Motor neuron (in vitro differentiated cells): ENCODE measurements at regions not wholly inside any gene's neighbourhood (a gene's known extent, or its start where the extent isn't known, plus 50 kb on each side); places are given as distances from the start of the nearest gene placed in this dataset.
"Not testable (repeated sequence)": the region's sequence is repeated elsewhere in the genome, so short reads cannot be mapped to it uniquely, and the experiment has no call there.

Experiments
- ATAC-seq, 8 experiments: fragments of 200-7000 bp; cut with Tn5 transposase; replicated peaks in 6 of 8; 2 replicates each; pipeline ENCODE4 v1.8.0; 2021; ENCODE audit warnings: mild to moderate bottlenecking in 8 of 8, moderate library complexity in 8 of 8
- H3K27ac ChIP-seq, 2 donors: fragments of 250-450 bp; sonication (Bioruptor Pico); 2 replicates each; pipeline ENCODE4 v1.9.0; 2021; ENCODE audit warnings: antibody characterized with exemption in 2 of 2, mild to moderate bottlenecking in 2 of 2, moderate library complexity in 1 of 2
- H3K4me1 ChIP-seq, 2 donors: fragments of 250-450 bp; sonication (Bioruptor Pico); replicated peaks in 1 of 2; 2 replicates each; pipeline ENCODE4 v1.6.1; 2021; ENCODE audit warnings: antibody characterized with exemption in 2 of 2, mild to moderate bottlenecking in 2 of 2, moderate library complexity in 1 of 2
- H3K4me3 ChIP-seq, 5 donors: fragments of 250-450 bp; sonication (Bioruptor Pico); 2 replicates each; pipeline ENCODE4 v1.9.0; 2021; ENCODE audit warnings: antibody characterized with exemption in 5 of 5, mild to moderate bottlenecking in 5 of 5, moderate library complexity in 4 of 5
- WGBS, 10 experiments: fragments of 450-650 bp; shearing (Covaris generic); methylation state at CpG; one replicate each; pipeline ENCODE4 v1.0.0; 2022; 5-methylcytosine and 5-hydroxymethylcytosine counted together
- in situ Hi-C, 9 experiments: fragments of 400-800 bp; cut with MboI; loops; one replicate each; pipeline ENCODE4 v1.15.0; 2021; ENCODE audit warnings: low sequenced_read_pairs in 9 of 9, low pct_unique_long_range_greater_than_20kb in 2 of 9; ENCODE audit not compliant: unreplicated experiment in 9 of 9

DNA sequence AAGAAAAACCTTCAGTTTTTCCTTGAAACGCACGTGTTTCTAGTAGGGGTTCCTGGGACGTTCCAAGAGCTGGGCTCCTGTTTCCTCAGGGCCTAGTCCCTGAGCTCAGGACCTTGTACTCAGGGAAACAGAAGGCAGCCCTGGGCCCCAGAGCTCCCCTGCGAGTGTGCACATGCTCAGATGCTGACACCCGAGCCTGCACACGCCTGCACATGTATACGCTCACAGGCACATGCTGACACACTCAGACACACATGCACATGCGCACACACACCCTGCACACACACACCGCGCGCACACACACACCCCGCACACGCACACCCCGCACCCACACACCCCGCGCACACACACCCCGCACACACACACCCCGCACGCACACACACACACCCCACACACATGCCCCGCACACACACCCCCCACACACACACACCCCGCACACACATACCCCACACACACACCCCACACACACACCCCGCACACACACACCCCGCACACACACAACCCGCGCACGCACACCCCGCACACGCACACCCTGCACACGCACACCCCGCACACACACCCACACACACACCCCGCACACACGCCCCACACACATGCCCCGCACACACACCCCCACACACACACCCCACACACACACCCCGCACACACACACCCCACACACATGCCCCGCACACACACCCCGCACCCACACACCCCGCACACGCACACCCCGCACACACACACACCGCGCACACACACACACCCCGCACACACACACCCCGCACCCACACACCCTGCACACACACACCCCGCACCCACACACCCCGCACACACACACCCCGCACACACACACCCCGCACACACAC is 52.2 kb downstream of the CALML3 start:
- peaks cover 4 to 13% of the 10 kb centered on the region in 2 donors for H3K4me1 ChIP-seq
- peak in 4 of 8 experiments; percentile 22 to 55 (median 33) for ATAC-seq
- 20 to 58% methylated on average over 1 to 6 of the region's 47 CpGs; no CpG with 5 or more reads in 8 of the 10 experiments for WGBS, 10 experiments
- H3K4me3 ChIP-seq = no peak overlapping the region
- H3K27ac ChIP-seq = no peak overlapping the region
- in situ Hi-C loops = no loop called here

DNA sequence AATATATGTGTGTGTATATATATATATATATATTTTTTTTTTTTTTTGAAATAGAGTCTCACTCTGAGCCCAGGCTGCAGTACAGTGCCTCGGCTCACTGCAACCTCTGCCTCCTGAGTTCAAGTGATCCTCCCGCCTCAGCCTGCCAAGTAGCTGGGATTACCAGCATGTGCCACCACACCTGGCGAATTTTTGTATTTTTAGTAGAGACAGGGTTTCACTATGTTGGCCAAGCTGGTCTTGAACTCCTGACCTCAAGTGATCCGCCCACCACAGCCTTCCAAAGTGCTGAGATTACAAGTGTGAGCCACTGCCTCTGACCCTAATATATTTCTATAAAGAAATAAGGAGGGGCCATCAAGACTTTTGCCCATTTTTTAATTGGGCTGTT is 55.3 kb downstream of the CALML3 start:
- peaks cover 13 to 14% of the 10 kb centered on the region in 2 donors for H3K4me1 ChIP-seq
- H3K27ac ChIP-seq, H3K4me3 ChIP-seq, in situ Hi-C loops, ATAC-seq: not testable (repeated sequence)
- WGBS, 10 experiments = 0 to 100% (median 82%) methylated on average over 1 to 4 of the region's 4 CpGs; no CpG with 5 or more reads in 2 of the 10 experiments

DNA sequence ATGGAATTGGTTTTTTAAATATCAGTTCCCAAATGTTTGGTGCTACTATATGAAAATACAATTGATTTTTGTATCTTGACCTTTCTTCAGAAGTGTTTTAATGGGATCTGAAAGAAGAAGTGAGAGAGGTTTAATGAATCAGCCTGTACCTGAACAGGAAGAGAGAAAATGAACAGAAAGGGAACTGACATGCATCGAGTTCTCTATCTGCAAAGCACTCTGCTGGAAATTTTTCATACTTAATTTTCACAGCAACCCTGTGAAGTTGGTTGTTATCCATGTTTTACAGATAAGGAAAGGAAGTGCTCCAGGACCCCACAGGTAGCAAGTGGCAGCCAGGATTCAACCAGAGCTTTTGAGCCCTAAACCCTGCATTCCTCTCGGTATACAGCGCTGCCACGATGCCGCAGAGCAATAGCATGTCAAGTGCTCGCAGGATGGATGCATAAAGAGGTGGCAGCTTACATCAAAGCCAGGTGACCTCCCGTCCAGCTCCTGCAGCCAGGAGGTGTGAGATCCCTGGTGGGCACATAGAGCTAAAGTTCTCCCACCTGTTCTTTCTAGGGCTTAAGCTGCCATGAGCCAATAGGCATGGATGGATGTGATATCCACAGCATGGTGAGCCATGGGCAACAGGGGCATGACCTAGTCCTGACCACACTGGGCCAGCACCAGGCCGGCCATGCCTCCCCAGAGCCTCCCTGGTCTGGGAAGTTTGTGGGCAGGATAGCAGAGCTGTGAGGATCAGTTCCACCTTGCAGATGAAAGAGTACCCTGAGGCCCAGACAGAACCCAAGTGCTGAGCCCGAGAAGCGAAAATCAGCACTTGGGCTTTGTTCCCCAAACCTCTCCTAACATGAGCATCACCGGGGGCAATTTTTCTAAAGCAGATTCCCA is 57.2 kb downstream of the CALML3 start:
- in situ Hi-C loops = no loop called here
- Histone ChIP-seq H3K27ac (no peak overlapping the region), H3K4me1 (peaks cover 9 to 16% of the 10 kb centered on the region in 2 donors), H3K4me3 (no peak overlapping the region)
- no peak for ATAC-seq
- WGBS, 10 experiments = 56 to 100% (median 90%) methylated on average over 1 to 10 of the region's 11 CpGs

DNA sequence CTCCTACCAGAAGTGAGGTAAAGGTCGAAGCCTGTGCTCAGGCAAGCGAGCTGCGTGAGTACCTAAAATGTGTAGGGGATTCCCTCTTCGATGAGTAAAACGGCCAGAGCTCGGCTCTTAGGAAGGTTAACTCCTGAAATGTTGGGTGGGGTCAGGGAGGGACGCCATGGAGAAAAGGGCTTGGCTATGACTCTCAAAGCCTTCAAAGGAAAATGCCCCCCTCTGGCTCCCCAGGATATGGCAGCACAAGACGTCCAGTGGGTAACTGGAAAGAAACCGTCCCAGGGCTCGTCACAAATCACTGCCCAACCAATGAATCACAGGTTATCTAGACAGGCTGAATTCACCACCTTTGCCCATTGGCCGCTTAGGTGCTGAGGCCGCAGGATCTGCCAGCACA is 58.0 kb downstream of the CALML3 start:
- ATAC-seq = peak in 1 of 8 experiments; percentile 16
- H3K27ac ChIP-seq = no peak overlapping the region
- peaks cover 11 to 22% of the 10 kb centered on the region in 2 donors for H3K4me1 ChIP-seq
- in situ Hi-C loops = no loop called here
- H3K4me3 ChIP-seq = no peak overlapping the region
- 0 to 100% (median 92%) methylated on average over 1 to 9 of the region's 12 CpGs; no CpG with 5 or more reads in 2 of the 10 experiments for WGBS, 10 experiments

DNA sequence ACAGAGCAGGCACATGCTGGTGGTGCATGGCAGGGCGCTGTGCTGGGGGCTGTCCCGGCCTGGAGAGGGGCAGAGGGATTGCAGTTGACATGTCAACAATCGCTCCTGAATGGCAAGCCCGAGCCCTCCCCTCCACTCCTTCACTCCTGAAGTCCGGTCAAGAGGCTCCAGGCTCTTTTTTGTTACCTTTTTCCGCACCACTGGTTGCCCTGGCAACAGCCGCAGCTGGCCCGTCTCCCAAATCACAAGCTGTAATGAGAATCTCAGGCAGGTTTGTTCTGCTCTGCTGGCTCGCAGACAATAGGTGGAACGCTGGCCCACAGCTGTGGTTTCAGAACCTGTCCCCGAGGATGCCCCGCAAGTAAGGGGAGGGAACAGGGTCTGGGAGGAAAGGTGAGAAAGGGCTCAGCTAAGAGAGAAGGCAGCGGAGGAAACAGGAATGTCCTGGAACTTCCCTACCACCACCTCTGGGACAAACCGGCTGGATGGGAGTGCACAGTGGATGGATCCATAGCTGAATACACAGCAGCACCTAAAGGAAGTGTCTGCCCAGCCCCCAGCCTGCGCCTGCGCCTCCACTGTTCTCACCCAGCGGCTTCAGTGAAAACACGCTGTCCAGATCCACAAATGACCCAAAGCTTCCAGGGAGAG is 58.9 kb downstream of the CALML3 start:
- H3K27ac ChIP-seq = peak overlapping the region; percentile 8 to 22

DNA sequence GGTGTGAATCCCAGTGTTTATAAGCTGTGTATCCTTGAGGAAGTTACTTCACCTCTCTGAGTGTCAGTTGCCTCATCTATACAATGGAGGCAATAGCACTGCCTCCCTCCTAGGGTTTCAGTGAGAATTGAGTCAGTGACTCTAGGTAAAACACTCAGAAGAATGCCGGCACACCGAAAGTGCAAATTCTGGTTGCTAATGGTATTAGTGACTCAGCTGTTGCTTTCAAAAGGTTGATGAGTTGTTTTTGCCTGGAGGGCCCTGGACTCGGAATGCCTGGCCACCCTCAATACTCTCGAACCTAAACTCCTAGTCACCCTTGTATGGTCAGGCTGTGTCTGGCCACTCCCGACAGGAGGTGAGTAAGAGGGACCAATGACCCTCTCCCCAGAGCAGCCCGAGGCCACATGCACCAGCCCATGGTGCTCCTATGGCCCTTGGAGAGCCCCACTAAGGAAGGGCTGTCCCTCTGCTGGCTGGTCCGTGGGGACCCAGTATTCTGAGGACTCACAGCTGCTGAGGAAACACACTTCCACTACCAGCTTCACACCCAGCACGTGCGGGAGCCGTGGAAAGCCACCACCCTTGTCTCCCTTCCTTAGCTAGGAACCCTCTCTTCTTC is 60.2 kb downstream of the CALML3 start:
- WGBS, 10 experiments = 0 to 100% (median 90%) methylated on average over 1 to 3 of the region's 10 CpGs; no CpG with 5 or more reads in 4 of the 10 experiments
- peak in 3 of 8 experiments; percentile 78 to 95 (median 94) for ATAC-seq
- Histone ChIP-seq H3K4me1 (peaks cover 11 to 22% of the 10 kb centered on the region in 2 donors), H3K27ac (no peak overlapping the region), H3K4me3 (no peak overlapping the region)
- in situ Hi-C loops = no loop called here

More for the DNA sequence above, 58.9 kb downstream of the CALML3 start:
- 16 to 93% (median 27%) methylated on average over 1 to 12 of the region's 18 CpGs; no CpG with 5 or more reads in 5 of the 10 experiments for WGBS, 10 experiments
- ATAC-seq = peak in 5 of 8 experiments; percentile 88 to 90 (median 89)
- Histone ChIP-seq H3K4me1 (peaks cover 11 to 22% of the 10 kb centered on the region in 2 donors), H3K4me3 (no peak overlapping the region)
- in situ Hi-C loops = no loop called here

DNA sequence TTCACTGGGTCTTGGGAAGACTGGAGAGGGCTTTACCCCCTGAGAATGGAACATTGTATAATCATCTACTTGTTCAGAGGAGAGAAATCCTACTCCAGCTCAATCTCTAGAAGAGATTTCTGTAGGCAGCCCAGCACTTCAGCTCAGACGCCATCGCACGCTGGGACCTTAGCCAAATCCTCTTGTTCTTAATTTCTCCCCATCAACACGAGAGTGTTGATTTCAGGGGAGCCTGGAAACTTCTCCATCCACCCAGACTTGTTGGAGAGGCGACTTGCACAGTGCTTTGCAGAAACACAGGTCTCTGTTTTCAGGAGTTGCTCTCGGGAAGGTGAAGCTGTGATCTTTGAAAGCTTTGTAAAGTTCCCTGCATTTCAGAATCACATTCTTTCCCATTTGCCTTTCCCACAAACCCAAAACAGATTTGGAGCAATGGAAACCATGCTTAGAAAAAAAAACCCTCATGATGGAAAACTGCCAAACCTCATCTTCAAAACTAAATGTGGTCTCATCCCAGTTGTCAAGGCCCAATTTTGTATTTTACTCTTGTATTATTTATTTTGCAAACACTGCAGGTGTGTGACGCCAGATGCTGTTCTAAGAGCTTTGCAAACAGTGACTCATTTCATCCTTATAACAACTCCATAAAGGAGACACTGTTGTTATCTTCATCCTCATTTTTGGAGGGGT is 60.9 kb downstream of the CALML3 start:
- Histone ChIP-seq H3K27ac (no peak overlapping the region), H3K4me1 (peaks cover 11 to 27% of the 10 kb centered on the region in 2 donors), H3K4me3 (no peak overlapping the region)
- 22 to 100% (median 81%) methylated on average over 1 to 7 of the region's 7 CpGs; no CpG with 5 or more reads in 1 of the 10 experiments for WGBS, 10 experiments
- ATAC-seq = no peak
- in situ Hi-C loops = no loop called here

DNA sequence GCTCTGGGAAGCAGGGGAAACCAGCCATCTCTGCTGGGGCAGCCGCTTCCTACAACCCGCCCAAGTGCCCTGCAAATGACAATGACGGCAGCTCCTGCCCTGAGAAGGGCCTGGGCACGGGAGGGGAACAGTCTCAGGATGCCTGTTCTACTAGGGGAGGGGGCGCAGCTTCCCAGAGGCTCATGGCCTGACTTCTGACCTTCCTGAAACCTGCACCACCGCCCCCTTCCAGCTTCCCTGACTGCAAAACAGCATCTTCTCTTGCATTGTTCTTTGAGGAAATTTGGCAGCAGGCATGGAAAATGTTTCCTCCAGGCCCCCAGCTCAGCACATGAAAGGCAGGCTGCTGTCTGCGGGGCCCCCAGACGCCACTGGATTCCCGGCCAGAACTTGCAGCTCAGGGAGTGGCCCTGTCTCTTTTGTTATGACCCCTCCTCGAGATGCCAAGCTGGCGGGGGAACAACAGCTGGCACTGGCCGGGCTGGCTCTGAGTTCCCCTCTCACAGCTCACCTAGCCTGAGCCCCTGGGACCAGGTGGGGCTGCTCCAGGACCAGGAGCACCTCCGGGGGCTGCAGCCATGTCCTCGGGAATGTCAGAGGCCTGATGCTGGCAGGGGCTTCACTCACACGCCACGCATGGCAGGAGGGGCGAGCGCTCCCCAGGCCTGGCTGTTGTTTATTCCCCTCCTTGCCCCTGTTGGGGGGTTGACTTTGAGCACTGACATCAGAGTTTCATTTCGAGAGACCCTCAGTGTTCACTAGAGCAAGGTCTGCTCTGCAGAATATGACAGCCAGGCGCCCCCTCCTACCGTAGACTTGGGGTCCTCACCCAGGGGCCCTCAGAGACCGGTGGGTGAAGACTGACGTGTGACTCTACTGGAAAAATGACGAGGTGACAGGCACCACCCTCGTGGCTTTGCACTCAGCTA is 62.7 kb downstream of the CALML3 start:
- in situ Hi-C loops = no loop called here
- Histone ChIP-seq H3K4me1 (peaks cover 11 to 34% of the 10 kb centered on the region in 2 donors), H3K4me3 (no peak overlapping the region), H3K27ac (no peak overlapping the region)
- WGBS, 10 experiments = 49 to 88% (median 80%) methylated on average over 1 to 10 of the region's 25 CpGs; no CpG with 5 or more reads in 1 of the 10 experiments
- ATAC-seq = no peak

DNA sequence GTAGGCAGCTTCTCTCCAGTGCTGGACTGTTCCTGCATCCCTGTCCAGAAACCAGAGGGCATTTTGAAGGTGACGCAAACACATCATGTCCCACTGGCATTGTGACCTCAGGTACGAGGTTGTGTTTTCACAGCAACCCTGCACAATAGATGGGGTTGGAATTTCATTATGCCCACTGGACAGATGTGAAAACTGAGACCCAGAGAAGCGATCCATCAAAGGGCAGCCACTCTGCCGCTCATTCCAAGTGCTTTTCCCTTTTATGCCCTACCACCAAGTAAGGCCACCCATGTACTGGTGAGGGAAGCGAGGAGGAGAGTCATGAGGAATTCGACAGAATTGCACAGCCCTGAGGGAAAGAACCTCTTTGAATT is 63.3 kb downstream of the CALML3 start:
- 40 to 100% (median 82%) methylated on average over 1 to 3 of the region's 6 CpGs; no CpG with 5 or more reads in 2 of the 10 experiments for WGBS, 10 experiments
- peaks cover 11 to 34% of the 10 kb centered on the region in 2 donors for H3K4me1 ChIP-seq
- no peak for ATAC-seq
- H3K4me3 ChIP-seq = no peak overlapping the region
- in situ Hi-C loops = no loop called here
- no peak overlapping the region for H3K27ac ChIP-seq

DNA sequence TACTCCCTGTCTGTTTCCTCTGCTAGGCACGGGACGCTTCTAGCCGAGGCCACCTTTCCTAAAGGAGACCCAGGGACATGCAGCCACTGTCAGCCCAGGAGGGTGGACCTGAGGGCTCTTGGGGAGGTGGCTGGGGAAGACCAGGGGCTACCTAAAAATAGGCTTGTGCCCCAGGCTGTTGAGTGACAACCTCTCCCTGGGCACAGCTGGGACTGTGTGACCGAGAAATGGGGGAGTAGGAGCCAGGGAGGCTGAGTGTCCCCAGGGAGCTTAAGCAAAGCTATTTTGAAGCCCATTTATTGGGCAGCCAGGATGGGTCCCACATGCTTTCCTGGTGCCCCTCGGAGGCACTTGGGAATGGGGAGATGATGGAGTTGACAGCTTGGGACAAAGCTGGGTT is 63.8 kb downstream of the CALML3 start:
- peaks cover 8 to 30% of the 10 kb centered on the region in 2 donors for H3K4me1 ChIP-seq
- H3K27ac ChIP-seq = no peak overlapping the region
- no peak for ATAC-seq
- 17 to 86% (median 71%) methylated on average over 1 of the region's 5 CpGs; no CpG with 5 or more reads in 7 of the 10 experiments for WGBS, 10 experiments
- H3K4me3 ChIP-seq = no peak overlapping the region
- in situ Hi-C loops = no loop called here
